Heart left ventricle (tissue), 16 donors: ENCODE measurements at regions not wholly inside any gene's neighbourhood (a gene's known extent, or its start where the extent isn't known, plus 50 kb on each side); places are given as distances from the start of the nearest gene placed in this dataset.

Source experiments
- ATAC-seq, 4 donors: fragments of 200-7000 bp; cut with Tn5 transposase; one replicate each; pipeline ENCODE4 v1.9.1; 2020 to 2022; ENCODE audit warnings: moderate library complexity in 4 of 4, mild to moderate bottlenecking in 3 of 4, moderate number of reproducible peaks in 1 of 4
- DNase-seq, 5 donors: peaks; one replicate each; pipeline ENCODE4 v3.0.0-alpha.2; 2020
- H3K27ac ChIP-seq, 12 donors: fragments of 200-600 bp; sonication (generic) in 4 of 12; one replicate each; pipeline versions ENCODE4 v1.5.0 to v1.8.0; 2016 to 2022; ENCODE audit warnings: mild to moderate bottlenecking in 2 of 12
- H3K27me3 ChIP-seq, 9 donors: fragments of 200-600 bp; sonication (generic) in 2 of 9; one replicate each; pipeline versions ENCODE4 v1.5.1 to v1.8.0; 2016 to 2022; ENCODE audit warnings: mild to moderate bottlenecking in 3 of 9
- H3K36me3 ChIP-seq, 9 donors: fragments of 200-600 bp; sonication (generic) in 2 of 9; one replicate each; pipeline versions ENCODE4 v1.5.0 to v1.8.0; 2018 to 2022; ENCODE audit warnings: mild to moderate bottlenecking in 2 of 9
- H3K4me1 ChIP-seq, 12 donors: fragments of 200-600 bp; sonication (generic) in 4 of 12; one replicate each; pipeline versions ENCODE4 v1.5.0 to v1.8.0; 2016 to 2022; ENCODE audit warnings: mild to moderate bottlenecking in 3 of 12
- H3K4me3 ChIP-seq, 12 donors: fragments of 200-600 bp; sonication (generic) in 4 of 12; one replicate each; pipeline versions ENCODE4 v1.5.0 to v1.8.0; 2017 to 2022; ENCODE audit warnings: mild to moderate bottlenecking in 9 of 12, moderate library complexity in 4 of 12
- H3K9me3 ChIP-seq, 12 donors: fragments of 200-600 bp; sonication (generic) in 4 of 12; one replicate each; pipeline versions ENCODE4 v1.5.0 to v1.8.0; 2016 to 2022; ENCODE audit warnings: mild to moderate bottlenecking in 1 of 12
- CTCF ChIP-seq, 12 donors: fragments of 200-600 bp; sonication (generic) in 4 of 12; IDR thresholded peaks; one replicate each; pipeline versions ENCODE4 v1.5.0 to v1.8.0; 2018 to 2022; ENCODE audit warnings: antibody characterized with exemption in 12 of 12, mild to moderate bottlenecking in 5 of 12
- POLR2A ChIP-seq, 2 donors: fragments of 450-650 bp; IDR thresholded peaks; one replicate each; pipeline ENCODE4 v1.6.1; 2017; ENCODE audit warnings: antibody characterized with exemption in 2 of 2, mild to moderate bottlenecking in 2 of 2, moderate library complexity in 2 of 2
- WGBS, 4 donors: extraction: QIAGEN DNeasy Blood & Tissue Kit in 2 of 4; methylation state at CpG; one replicate each; pipeline versions ENCODE4 v1.1.5 to v1.1.7; 2013 to 2018; 5-methylcytosine and 5-hydroxymethylcytosine counted together
- intact Hi-C, 10 donors: fragments of 100-400 bp; cut with DNase I; formaldehyde crosslinking; loops; one replicate each; pipeline versions ENCODE4 v1.11.1 to v1.14.2; 2022
- donor health status: ischemic (EF 13 %, LVEDD 7.1; RV severe dilation, severe dysfunction).
- donor health status: healthy with polysubstance abuse.
- donor health status: DM: no; HTN: yes; CAD: no.
- donor health status: DM: no; HTN: no; CAD: no.
- donor health status: ischemic (EF 25% LVEDD 6.9; RV normal size, moderate dysfunction).
- donor health status: ischemic (EF 25% LVEDD 5.7; RV mildly dilated, moderate dysfunction).
- donor health status: healthy.
- donor health status: DM: yes; HTN: yes; CAD: no.
- donor health status: ischemic (EF 35%, LVEDD 5.7; RV mildly dilated, moderate dysfunction).
- donor health status: nonischemic (EF 11% LVEDD 7.7; RV severe dilation, severe dysfunction).
- donor health status: DM: yes; HTN: yes; CAD: no.
- donor health status: PGD.
- donor health status: ischemic (EF 29% LVEDD 5.4; RV normal size, mild dysfunction).
- donor health status: nonischemic (EF 23%, LVEDD 6.1; RV moderate dilation, normal function).

GRCh38 chr18:46336278-46337111 lies 232.3 kb downstream of the HAUS1 start:
- H3K27me3 ChIP-seq: peaks cover 0 to 35% (median 0%) of the 10 kb centered on the region in 9 donors
- ATAC-seq (no peak), DNase-seq (no peak)
- H3K36me3 ChIP-seq: no peaks in the 10 kb centered on the region
- H3K9me3 ChIP-seq: no peaks in the 10 kb centered on the region
- peaks cover 3 to 47% (median 37%) of the 10 kb centered on the region in 12 donors for H3K4me1 ChIP-seq
- peak overlapping the region in 3 of 12 donors; percentile 0 to 84 (median 7) for H3K4me3 ChIP-seq
- peak overlapping the region in 10 of 12 donors; percentile 4 to 75 (median 44) for H3K27ac ChIP-seq
- 24 to 40% (median 26%) methylated on average over 8 of the region's 8 CpGs for WGBS, 4 donors
- TF ChIP-seq CTCF (IDR thresholded peaks at IDR 0.05) (no peak), POLR2A (IDR thresholded peaks at IDR 0.05) (no peak)
- intact Hi-C loops: loop anchor here in 5 of 10 donors (5.0 to 10.0 kb wide), 3 partner anchors 71 to 78 kb away; no protein-coding TSS in a partner anchor

GRCh38 chr18:46337271-46337670 lies 233.1 kb downstream of the HAUS1 start:
- Histone ChIP-seq H3K36me3 (no peaks in the 10 kb centered on the region), H3K27ac (peak overlapping the region in 9 of 12 donors; percentile 4 to 75 (median 37)), H3K9me3 (no peaks in the 10 kb centered on the region), H3K4me1 (peaks cover 3 to 49% (median 38%) of the 10 kb centered on the region in 12 donors), H3K27me3 (peaks cover 0 to 35% (median 0%) of the 10 kb centered on the region in 9 donors), H3K4me3 (peak overlapping the region in 1 of 12 donors; percentile 7)
- DNase-seq (no peak), ATAC-seq (no peak)
- no peak for TF ChIP-seq CTCF (IDR thresholded peaks at IDR 0.05)
- no peak for TF ChIP-seq POLR2A (IDR thresholded peaks at IDR 0.05)
- WGBS, 4 donors: 71 to 75% (median 74%) methylated on average over 10 of the region's 10 CpGs
- intact Hi-C loops: loop anchor here in 5 of 10 donors (5.0 to 10.0 kb wide), 3 partner anchors 70 to 78 kb away; no protein-coding TSS in a partner anchor

- 40 to 57% (median 46%) methylated on average over 2 of the region's 2 CpGs for WGBS, 4 donors
- Histone ChIP-seq H3K27me3 (peaks cover 0 to 28% (median 0%) of the 10 kb centered on the region in 9 donors), H3K36me3 (no peaks in the 10 kb centered on the region), H3K9me3 (no peaks in the 10 kb centered on the region), H3K4me3 (no peak overlapping the region), H3K27ac (no peak overlapping the region), H3K4me1 (peaks cover 2 to 54% (median 32%) of the 10 kb centered on the region in 12 donors)
- TF ChIP-seq POLR2A (IDR thresholded peaks at IDR 0.05): no peak
- no peak for TF ChIP-seq CTCF (IDR thresholded peaks at IDR 0.05)
- intact Hi-C loops: loop anchor here in 5 of 10 donors (5.0 to 10.0 kb wide), 3 partner anchors 69 to 77 kb away; no protein-coding TSS in a partner anchor
- DNase-seq: no peak
- no peak for ATAC-seq
These were observed 234.0 kb downstream of the HAUS1 start for GRCh38 chr18:46338205-46338604.

GRCh38 chr18:46338766-46339165 lies 234.6 kb downstream of the HAUS1 start:
- peaks cover 0 to 56% (median 33%) of the 10 kb centered on the region in 12 donors for H3K4me1 ChIP-seq
- H3K4me3 ChIP-seq: no peak overlapping the region
- H3K27ac ChIP-seq: no peak overlapping the region
- peaks cover 0 to 24% (median 0%) of the 10 kb centered on the region in 9 donors for H3K27me3 ChIP-seq
- intact Hi-C loops: loop anchor here in 5 of 10 donors (5.0 to 10.0 kb wide), 3 partner anchors 69 to 76 kb away; no protein-coding TSS in a partner anchor
- DNase-seq (no peak), ATAC-seq (peak in 1 of 4 donors; percentile 4)
- H3K36me3 ChIP-seq: no peaks in the 10 kb centered on the region
- WGBS, 4 donors: 57 to 67% (median 64%) methylated on average over 7 of the region's 7 CpGs
- no peaks in the 10 kb centered on the region for H3K9me3 ChIP-seq
- TF ChIP-seq CTCF (IDR thresholded peaks at IDR 0.05) (no peak), POLR2A (IDR thresholded peaks at IDR 0.05) (no peak)
